Smooth muscle cell (in vitro differentiated cells): ENCODE measurements at regions not wholly inside any gene's neighbourhood (a gene's known extent, or its start where the extent isn't known, plus 50 kb on each side); places are given as distances from the start of the nearest gene placed in this dataset.

Experiments
- DNase-seq: peaks from one replicate; lab custom pipeline; 2025; ENCODE audit not compliant: unreplicated experiment; lab: John Stamatoyannopoulos, UW
- H2AFZ ChIP-seq: fragments of 200-600 bp; sonication (generic); 2 replicates; pipeline ENCODE4 v1.6.0; 2016; ENCODE audit warnings: antibody characterized with exemption, low read depth, mild to moderate bottlenecking
- H3F3A ChIP-seq: fragments of 200-600 bp; sonication (generic); 2 replicates; pipeline ENCODE4 v1.6.0; 2017; ENCODE audit warnings: antibody characterized with exemption, low read depth
- H3K27ac ChIP-seq: fragments of 200-600 bp; sonication (generic); 2 replicates; pipeline ENCODE4 v1.5.1; 2016; ENCODE audit warnings: low read depth, mild to moderate bottlenecking
- H3K27me3 ChIP-seq: fragments of 200-600 bp; sonication (generic); 2 replicates; pipeline ENCODE4 v1.6.1; 2016; ENCODE audit warnings: low read depth, mild to moderate bottlenecking
- H3K36me3 ChIP-seq: fragments of 200-600 bp; sonication (generic); 2 replicates; pipeline ENCODE4 v1.5.1; 2016; ENCODE audit warnings: low read depth
- H3K4me1 ChIP-seq: fragments of 200-600 bp; sonication (generic); 2 replicates; pipeline ENCODE4 v1.5.1; 2016; ENCODE audit warnings: low read depth
- H3K4me2 ChIP-seq: fragments of 200-600 bp; sonication (generic); 2 replicates; pipeline ENCODE4 v1.6.0; 2016; ENCODE audit warnings: mild to moderate bottlenecking
- H3K4me3 ChIP-seq: fragments of 200-600 bp; sonication (generic); 2 replicates; pipeline ENCODE4 v1.5.1; 2016; ENCODE audit warnings: mild to moderate bottlenecking
- H3K79me2 ChIP-seq: fragments of 200-600 bp; sonication (generic); 2 replicates; pipeline ENCODE4 v1.6.0; 2016; ENCODE audit warnings: low read depth, mild to moderate bottlenecking
- H3K9ac ChIP-seq: fragments of 200-600 bp; sonication (generic); 2 replicates; pipeline ENCODE4 v1.6.0; 2016; ENCODE audit warnings: low read depth
- H3K9me3 ChIP-seq: fragments of 200-600 bp; sonication (generic); replicated peaks from 2 replicates; pipeline ENCODE4 v1.5.1; 2016; ENCODE audit warnings: low read depth
- H4K20me1 ChIP-seq: fragments of 200-600 bp; sonication (generic); 2 replicates; pipeline ENCODE4 v1.6.0; 2016; ENCODE audit warnings: low read depth
- WGBS: methylation state at CpG from one replicate; pipeline ENCODE4 v1.1.7; 2016; ENCODE audit warnings: low lambda C conversion rate; 5-methylcytosine and 5-hydroxymethylcytosine counted together
- TF ChIP-seq, protein P1 (sequence below): fragments of 200-600 bp; sonication (generic); IDR thresholded peaks from 2 replicates; pipeline ENCODE4 v1.5.1; 2017; ENCODE audit warnings: borderline replicate concordance, mild to moderate bottlenecking, antibody characterized with exemption; ENCODE audit not compliant: insufficient read depth, poor library complexity, severe bottlenecking

DNA sequence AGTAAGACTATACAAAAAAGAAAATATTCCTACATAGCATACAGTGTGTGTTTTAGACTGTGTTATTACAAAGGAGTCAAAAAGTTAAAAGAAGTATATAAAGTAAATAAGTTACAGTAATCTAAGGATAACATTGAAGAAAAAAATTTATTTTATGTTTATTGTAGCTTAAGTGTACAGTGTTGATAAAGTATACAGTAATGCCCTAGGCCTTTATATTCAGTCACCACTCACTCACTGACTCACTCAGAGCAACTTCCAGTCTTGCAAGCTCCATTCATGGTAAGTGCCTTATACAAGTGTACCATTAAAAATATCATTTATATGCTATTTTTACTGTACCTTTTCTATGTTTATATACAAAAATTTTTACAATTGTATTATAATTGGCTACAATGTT is 220.1 kb downstream of the BCHE start:
- Histone ChIP-seq H3K36me3 (no peaks in the 10 kb centered on the region), H3K4me2 (no peak overlapping the region), H3K79me2 (no peaks in the 10 kb centered on the region), H2AFZ (no peak overlapping the region), H3K27ac (no peak overlapping the region), H3K9me3 (no peaks in the 10 kb centered on the region), H3K9ac (no peak overlapping the region), H3K27me3 (no peaks in the 10 kb centered on the region), H4K20me1 (no peaks in the 10 kb centered on the region), H3K4me1 (no peaks in the 10 kb centered on the region), H3F3A (no peaks in the 10 kb centered on the region), H3K4me3 (no peak overlapping the region)
- DNase-seq = no peak
- TF ChIP-seq, protein P1, sequence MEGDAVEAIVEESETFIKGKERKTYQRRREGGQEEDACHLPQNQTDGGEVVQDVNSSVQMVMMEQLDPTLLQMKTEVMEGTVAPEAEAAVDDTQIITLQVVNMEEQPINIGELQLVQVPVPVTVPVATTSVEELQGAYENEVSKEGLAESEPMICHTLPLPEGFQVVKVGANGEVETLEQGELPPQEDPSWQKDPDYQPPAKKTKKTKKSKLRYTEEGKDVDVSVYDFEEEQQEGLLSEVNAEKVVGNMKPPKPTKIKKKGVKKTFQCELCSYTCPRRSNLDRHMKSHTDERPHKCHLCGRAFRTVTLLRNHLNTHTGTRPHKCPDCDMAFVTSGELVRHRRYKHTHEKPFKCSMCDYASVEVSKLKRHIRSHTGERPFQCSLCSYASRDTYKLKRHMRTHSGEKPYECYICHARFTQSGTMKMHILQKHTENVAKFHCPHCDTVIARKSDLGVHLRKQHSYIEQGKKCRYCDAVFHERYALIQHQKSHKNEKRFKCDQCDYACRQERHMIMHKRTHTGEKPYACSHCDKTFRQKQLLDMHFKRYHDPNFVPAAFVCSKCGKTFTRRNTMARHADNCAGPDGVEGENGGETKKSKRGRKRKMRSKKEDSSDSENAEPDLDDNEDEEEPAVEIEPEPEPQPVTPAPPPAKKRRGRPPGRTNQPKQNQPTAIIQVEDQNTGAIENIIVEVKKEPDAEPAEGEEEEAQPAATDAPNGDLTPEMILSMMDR = no peak

DNA sequence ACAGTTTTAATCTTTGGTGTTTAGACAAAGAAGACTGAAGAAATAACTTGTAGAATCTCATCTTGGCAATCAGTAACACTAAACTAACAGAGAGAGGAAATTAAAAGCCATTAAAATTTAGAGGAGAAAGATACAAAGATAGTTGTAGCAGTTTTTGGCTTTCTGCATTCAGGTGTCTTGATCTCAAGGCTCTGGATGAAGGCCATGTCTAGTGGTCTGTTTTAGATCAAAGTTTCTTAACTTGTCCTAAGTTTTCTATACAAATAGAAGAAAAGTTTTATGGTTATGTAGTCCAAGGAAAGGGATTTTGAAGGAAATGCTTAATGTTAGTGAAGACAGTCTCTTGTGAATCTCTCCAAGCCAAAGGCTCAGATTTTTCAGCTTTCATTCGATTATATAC is 222.9 kb downstream of the BCHE start:
- no peaks in the 10 kb centered on the region for H3K27me3 ChIP-seq
- no peaks in the 10 kb centered on the region for H3K79me2 ChIP-seq
- no peak for DNase-seq
- H2AFZ ChIP-seq = no peak overlapping the region
- 94% methylated on average over 1 of the region's 1 CpG for WGBS
- no peak overlapping the region for H3K4me3 ChIP-seq
- H3K27ac ChIP-seq = no peak overlapping the region
- H3K9me3 ChIP-seq = no peaks in the 10 kb centered on the region
- no peaks in the 10 kb centered on the region for H3K4me1 ChIP-seq
- TF ChIP-seq, protein P1 = no peak
- H3K4me2 ChIP-seq = no peak overlapping the region
- H3K36me3 ChIP-seq = no peaks in the 10 kb centered on the region
- H3F3A ChIP-seq = no peaks in the 10 kb centered on the region
- H4K20me1 ChIP-seq = no peaks in the 10 kb centered on the region
- no peak overlapping the region for H3K9ac ChIP-seq

DNA sequence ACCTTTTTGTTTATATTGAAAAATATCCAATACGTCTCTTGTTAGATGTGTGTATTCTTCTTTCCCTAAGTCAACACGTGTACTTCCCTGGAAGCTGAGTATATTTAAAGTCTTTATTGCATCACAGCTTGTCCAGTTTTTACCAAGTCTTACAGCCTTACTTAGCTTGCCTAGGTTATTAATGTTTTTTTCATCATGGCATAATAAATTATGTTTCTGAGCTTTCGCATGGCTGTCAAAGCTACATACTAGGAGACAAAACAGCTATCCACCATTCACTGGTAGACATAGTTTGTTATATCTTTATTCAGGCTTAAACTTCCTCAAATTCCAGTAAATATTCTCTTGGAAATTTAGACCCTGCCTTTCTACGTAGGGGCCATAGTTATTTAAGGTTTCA is 224.2 kb downstream of the BCHE start:
- no peak overlapping the region for H3K27ac ChIP-seq
- no peaks in the 10 kb centered on the region for H3K9me3 ChIP-seq
- H3K4me3 ChIP-seq = no peak overlapping the region
- TF ChIP-seq, protein P1 = no peak
- no peaks in the 10 kb centered on the region for H4K20me1 ChIP-seq
- H3K4me1 ChIP-seq = no peaks in the 10 kb centered on the region
- no peak overlapping the region for H3K9ac ChIP-seq
- H3F3A ChIP-seq = no peaks in the 10 kb centered on the region
- DNase-seq = no peak
- H3K36me3 ChIP-seq = no peaks in the 10 kb centered on the region
- H3K4me2 ChIP-seq = no peak overlapping the region
- no peaks in the 10 kb centered on the region for H3K79me2 ChIP-seq
- no peak overlapping the region for H2AFZ ChIP-seq
- 88% methylated on average over 4 of the region's 4 CpGs for WGBS
- no peaks in the 10 kb centered on the region for H3K27me3 ChIP-seq

DNA sequence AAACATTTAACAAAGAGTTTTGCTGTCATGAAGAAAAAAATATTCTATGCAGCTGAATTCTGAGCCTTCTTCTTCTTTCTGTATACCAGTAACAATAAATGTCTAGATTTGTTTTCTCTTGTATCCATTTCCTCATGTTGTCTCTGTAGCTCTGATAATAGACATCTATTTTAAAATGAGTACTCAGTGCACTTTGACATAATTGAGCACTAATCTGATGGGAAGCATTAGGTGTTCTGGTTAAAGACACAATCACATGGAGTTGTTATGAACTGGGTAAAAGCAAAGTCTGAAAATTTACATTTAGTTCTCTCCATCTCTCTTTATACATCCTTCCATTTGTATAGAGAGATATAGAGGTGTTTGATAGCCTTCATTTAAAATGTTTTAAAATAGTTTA is 230.0 kb downstream of the BCHE start:
- no peak overlapping the region for H3K4me3 ChIP-seq
- no peak overlapping the region for H3K9ac ChIP-seq
- H3F3A ChIP-seq = no peaks in the 10 kb centered on the region
- no peaks in the 10 kb centered on the region for H3K4me1 ChIP-seq
- H4K20me1 ChIP-seq = no peaks in the 10 kb centered on the region
- H3K4me2 ChIP-seq = no peak overlapping the region
- TF ChIP-seq, protein P1 = no peak
- no peaks in the 10 kb centered on the region for H3K27me3 ChIP-seq
- no peaks in the 10 kb centered on the region for H3K36me3 ChIP-seq
- DNase-seq = no peak
- no peak overlapping the region for H2AFZ ChIP-seq
- no peaks in the 10 kb centered on the region for H3K79me2 ChIP-seq
- H3K9me3 ChIP-seq = no peaks in the 10 kb centered on the region
- no peak overlapping the region for H3K27ac ChIP-seq
